Psoas muscle (tissue), 7 donors: ENCODE measurements at regions not wholly inside any gene's neighbourhood (a gene's known extent, or its start where the extent isn't known, plus 50 kb on each side); places are given as distances from the start of the nearest gene placed in this dataset.

Source experiments
- ATAC-seq, 4 donors: fragments of 200-7000 bp; cut with Tn5 transposase; one replicate each; pipeline ENCODE4 v1.9.1; 2020; ENCODE audit warnings: moderate library complexity in 3 of 4, mild to moderate bottlenecking in 2 of 4
- DNase-seq, 2 donors: peaks; one replicate each; pipeline ENCODE4 v3.0.0-alpha.2; 2020
- H3K27ac ChIP-seq: fragments of 200-600 bp; one replicate; pipeline ENCODE4 v1.8.0; 2022
- H3K27me3 ChIP-seq, 3 donors: fragments of 200-600 bp in 1 of 3; one replicate each; pipeline versions ENCODE4 v1.6.1 to v1.8.0; 2013 to 2022; ENCODE audit warnings: low read length in 2 of 3, mild to moderate bottlenecking in 2 of 3, moderate library complexity in 1 of 3; ENCODE audit not compliant: insufficient read depth in 3 of 3
- H3K36me3 ChIP-seq, 2 donors: fragments of 200-600 bp in 1 of 2; one replicate each; pipeline versions ENCODE4 v1.6.1 to v1.8.0; 2013 to 2022; ENCODE audit warnings: low read depth in 1 of 2, mild to moderate bottlenecking in 1 of 2, moderate library complexity in 1 of 2; ENCODE audit not compliant: insufficient read depth in 1 of 2
- H3K4me1 ChIP-seq: fragments of 200-600 bp; one replicate; pipeline ENCODE4 v1.8.0; 2022
- H3K4me3 ChIP-seq: fragments of 200-600 bp; one replicate; pipeline ENCODE4 v1.8.0; 2022; ENCODE audit warnings: mild to moderate bottlenecking
- H3K9me3 ChIP-seq: fragments of 200-600 bp; one replicate; pipeline ENCODE4 v1.8.0; 2022
- WGBS, 3 donors: extraction: QIAGEN DNeasy Blood & Tissue Kit; methylation state at CpG; one replicate each; pipeline versions ENCODE4 v1.1.6 to v1.1.7; 2013; 5-methylcytosine and 5-hydroxymethylcytosine counted together
- intact Hi-C, 2 donors: fragments of 100-400 bp; cut with DNase I; formaldehyde crosslinking; loops; one replicate each; pipeline versions ENCODE4 v1.11.0 to v1.14.2; 2022
- TF ChIP-seq, protein P1 (sequence below): fragments of 200-600 bp; IDR thresholded peaks from one replicate; pipeline ENCODE4 v1.8.0; 2022; ENCODE audit warnings: antibody characterized with exemption
- donor health status: healthy with polysubstance abuse.
- donor health status: DM: no; HTN: no; CAD: no; lungs with moderate emphysema.
- donor health status: Bipolar disorder and iron deficiency.
- donor health status: healthy.
- donor health status: DM: yes; HTN: yes; CAD: no.
- donor health status: DM: no; HTN: no; CAD: no.
- donor health status: DM: yes; HTN: yes; CAD: no.

DNA sequence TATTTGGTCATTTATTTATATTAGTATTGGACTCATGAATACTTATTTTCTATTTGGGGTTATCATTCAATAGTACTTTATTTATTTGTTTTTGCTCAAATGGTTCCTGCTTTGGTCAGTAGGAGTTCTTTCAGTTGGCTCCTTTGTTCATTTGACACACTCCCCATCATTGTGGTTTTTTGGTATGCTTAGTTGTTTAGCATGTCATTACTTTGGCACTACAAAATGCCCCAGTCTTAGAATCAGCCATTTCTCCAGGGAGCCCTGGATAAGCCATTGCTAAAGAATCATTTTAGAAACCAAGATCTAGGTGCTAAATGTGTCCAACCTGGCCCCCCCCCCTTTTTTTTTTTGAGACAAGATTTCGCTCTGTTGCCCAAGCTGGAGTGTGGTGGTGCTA, 61.7 kb upstream of the MRPS6 start:
- WGBS, 3 donors = 83 to 100% (median 100%) methylated on average over 1 of the region's 1 CpG
- H3K27ac ChIP-seq = no peak overlapping the region
- no peak overlapping the region for H3K4me3 ChIP-seq
- ATAC-seq (no peak), DNase-seq (no peak)
- TF ChIP-seq, protein P1, sequence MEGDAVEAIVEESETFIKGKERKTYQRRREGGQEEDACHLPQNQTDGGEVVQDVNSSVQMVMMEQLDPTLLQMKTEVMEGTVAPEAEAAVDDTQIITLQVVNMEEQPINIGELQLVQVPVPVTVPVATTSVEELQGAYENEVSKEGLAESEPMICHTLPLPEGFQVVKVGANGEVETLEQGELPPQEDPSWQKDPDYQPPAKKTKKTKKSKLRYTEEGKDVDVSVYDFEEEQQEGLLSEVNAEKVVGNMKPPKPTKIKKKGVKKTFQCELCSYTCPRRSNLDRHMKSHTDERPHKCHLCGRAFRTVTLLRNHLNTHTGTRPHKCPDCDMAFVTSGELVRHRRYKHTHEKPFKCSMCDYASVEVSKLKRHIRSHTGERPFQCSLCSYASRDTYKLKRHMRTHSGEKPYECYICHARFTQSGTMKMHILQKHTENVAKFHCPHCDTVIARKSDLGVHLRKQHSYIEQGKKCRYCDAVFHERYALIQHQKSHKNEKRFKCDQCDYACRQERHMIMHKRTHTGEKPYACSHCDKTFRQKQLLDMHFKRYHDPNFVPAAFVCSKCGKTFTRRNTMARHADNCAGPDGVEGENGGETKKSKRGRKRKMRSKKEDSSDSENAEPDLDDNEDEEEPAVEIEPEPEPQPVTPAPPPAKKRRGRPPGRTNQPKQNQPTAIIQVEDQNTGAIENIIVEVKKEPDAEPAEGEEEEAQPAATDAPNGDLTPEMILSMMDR = no peak
- intact Hi-C loops = no loop called here
- no peaks in the 10 kb centered on the region for H3K36me3 ChIP-seq
- no peaks in the 10 kb centered on the region for H3K9me3 ChIP-seq
- H3K27me3 ChIP-seq = no peaks in the 10 kb centered on the region
- no peaks in the 10 kb centered on the region for H3K4me1 ChIP-seq

DNA sequence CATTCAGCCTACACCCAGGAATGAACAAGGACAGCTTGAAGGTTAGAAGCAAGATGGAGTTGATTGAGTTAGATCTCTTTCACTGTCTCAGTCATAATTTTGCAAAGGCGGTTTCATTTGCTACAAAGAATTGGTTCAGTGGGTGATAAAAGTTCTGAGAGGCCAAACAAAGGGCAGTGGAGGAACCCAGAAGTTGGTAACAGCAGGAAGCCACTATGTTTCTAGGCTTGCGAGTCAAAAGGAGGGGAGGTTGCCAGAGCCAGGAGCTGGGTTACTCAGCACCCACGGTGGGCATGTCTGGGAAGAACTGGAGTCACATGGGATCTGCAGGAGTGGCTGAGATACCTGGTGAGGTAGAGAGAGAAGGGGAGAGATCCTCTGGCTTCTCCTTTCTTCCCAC, 64.2 kb upstream of the MRPS6 start:
- no peak for ATAC-seq
- H3K9me3 ChIP-seq = no peaks in the 10 kb centered on the region

GRCh38 chr21:34008618-34009017, 64.8 kb upstream of the MRPS6 start:
- H3K27me3 ChIP-seq = no peaks in the 10 kb centered on the region
- ATAC-seq (peak in 1 of 4 donors; percentile 48), DNase-seq (no peak)
- H3K27ac ChIP-seq = no peak overlapping the region
- no peaks in the 10 kb centered on the region for H3K9me3 ChIP-seq
- WGBS, 3 donors = 78 to 81% (median 79%) methylated on average over 5 of the region's 5 CpGs
- H3K4me3 ChIP-seq = no peak overlapping the region
- intact Hi-C loops = no loop called here
- TF ChIP-seq, protein P1 = no peak
- no peaks in the 10 kb centered on the region for H3K4me1 ChIP-seq
- no peaks in the 10 kb centered on the region for H3K36me3 ChIP-seq

More for the DNA sequence above, 64.2 kb upstream of the MRPS6 start:
- DNase-seq = no peak
- intact Hi-C loops = no loop called here
- 63 to 85% (median 74%) methylated on average over 3 of the region's 3 CpGs for WGBS, 3 donors
- Histone ChIP-seq H3K27me3 (no peaks in the 10 kb centered on the region), H3K36me3 (no peaks in the 10 kb centered on the region), H3K4me1 (no peaks in the 10 kb centered on the region), H3K4me3 (no peak overlapping the region), H3K27ac (no peak overlapping the region)
- TF ChIP-seq, protein P1 = no peak

DNA sequence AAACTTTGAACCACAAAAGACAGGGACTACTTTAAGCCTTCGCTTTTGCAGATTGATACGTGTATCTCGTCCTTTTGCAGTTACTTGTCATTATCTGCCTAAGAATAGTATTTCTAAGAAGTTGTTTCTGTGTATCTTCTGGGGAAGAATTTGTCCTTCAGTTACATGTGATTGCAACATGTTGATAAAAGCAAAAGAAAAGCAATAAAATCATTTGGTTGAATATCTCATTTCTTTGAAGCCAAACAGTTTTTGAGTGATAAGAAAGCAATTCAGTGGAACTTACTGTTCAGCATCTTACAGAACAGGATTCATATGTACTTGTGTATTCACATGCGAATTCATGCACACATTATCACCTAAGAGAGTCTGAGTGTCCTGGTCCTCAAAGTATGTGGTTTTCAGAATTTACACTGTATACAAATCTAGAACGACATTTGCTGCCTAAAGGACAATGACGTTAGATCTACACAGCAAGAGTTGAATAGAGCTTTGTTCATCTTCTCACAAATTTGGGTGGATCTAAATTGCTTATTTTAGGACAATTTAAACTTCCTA, 66.7 kb upstream of the MRPS6 start:
- WGBS, 3 donors = 91 to 95% (median 95%) methylated on average over 6 of the region's 6 CpGs
- no peaks in the 10 kb centered on the region for H3K9me3 ChIP-seq
- ATAC-seq = no peak
- H3K36me3 ChIP-seq = no peaks in the 10 kb centered on the region
- no peak for DNase-seq
- TF ChIP-seq, protein P1 = no peak
- intact Hi-C loops = no loop called here
- no peaks in the 10 kb centered on the region for H3K27me3 ChIP-seq
- no peaks in the 10 kb centered on the region for H3K4me1 ChIP-seq
- H3K27ac ChIP-seq = no peak overlapping the region
- H3K4me3 ChIP-seq = no peak overlapping the region

GRCh38 chr21:34004974-34005373, 68.4 kb upstream of the MRPS6 start:
- Histone ChIP-seq H3K4me1 (no peaks in the 10 kb centered on the region), H3K27ac (no peak overlapping the region), H3K27me3 (no peaks in the 10 kb centered on the region), H3K36me3 (no peaks in the 10 kb centered on the region), H3K9me3 (no peaks in the 10 kb centered on the region), H3K4me3 (no peak overlapping the region)
- WGBS, 3 donors = 21 to 40% (median 32%) methylated on average over 5 of the region's 5 CpGs
- ATAC-seq = no peak
- TF ChIP-seq, protein P1 = no peak
- DNase-seq = peak in 1 of 2 donors; percentile 39
- intact Hi-C loops = no loop called here
